Upper lobe of left lung (tissue), 4 donors: ENCODE measurements at regions not wholly inside any gene's neighbourhood (a gene's known extent, or its start where the extent isn't known, plus 50 kb on each side); places are given as distances from the start of the nearest gene placed in this dataset.

Experiments
- EP300 ChIP-seq, 4 donors: sonication (generic); formaldehyde crosslinking; IDR thresholded peaks; one replicate each; pipeline ENCODE4 v1.5.1; 2017; ENCODE audit warnings: antibody characterized with exemption in 4 of 4, control low read depth in 2 of 4
- POLR2A ChIP-seq, 4 donors: fragments of 450-650 bp; IDR thresholded peaks; one replicate each; pipeline ENCODE4 v1.5.1; 2016 to 2017; ENCODE audit warnings: antibody characterized with exemption in 4 of 4, mild to moderate bottlenecking in 2 of 4
- POLR2AphosphoS5 ChIP-seq, 2 donors: sonication (generic); formaldehyde crosslinking; IDR thresholded peaks; one replicate each; pipeline ENCODE4 v1.5.1; 2017; ENCODE audit warnings: antibody characterized with exemption in 2 of 2
- TF ChIP-seq, protein P1 (sequence below), 6 experiments: fragments of 450-650 bp in 4 of 6; fragments of 200-600 bp in 2 of 6; sonication (generic) in 2 of 6; IDR thresholded peaks; one replicate each; pipeline ENCODE4 v1.5.1; 2016 to 2019; ENCODE audit warnings: antibody characterized with exemption in 6 of 6

DNA sequence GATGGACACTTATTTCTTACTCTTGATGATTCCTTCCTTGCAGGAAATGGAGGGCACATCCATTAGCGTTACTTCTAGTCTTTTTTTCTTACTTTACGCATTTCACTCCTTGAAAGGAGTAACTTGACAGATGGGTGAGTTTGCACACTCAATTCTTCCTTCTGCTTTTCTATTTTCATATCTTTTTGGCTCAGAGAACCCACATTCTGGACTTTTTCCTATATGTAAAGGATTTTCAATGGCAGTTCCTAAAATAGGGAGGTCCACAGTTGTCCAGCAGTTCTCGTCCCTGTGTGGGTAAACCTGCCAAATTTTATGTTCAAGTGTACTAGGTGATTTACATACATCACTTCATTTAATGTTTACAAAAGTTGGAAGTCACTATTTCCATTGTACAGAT is 440.0 kb upstream of the KIRREL3 start:
- no peak for TF ChIP-seq POLR2AphosphoS5 (IDR thresholded peaks at IDR 0.05)
- TF ChIP-seq, protein P1, sequence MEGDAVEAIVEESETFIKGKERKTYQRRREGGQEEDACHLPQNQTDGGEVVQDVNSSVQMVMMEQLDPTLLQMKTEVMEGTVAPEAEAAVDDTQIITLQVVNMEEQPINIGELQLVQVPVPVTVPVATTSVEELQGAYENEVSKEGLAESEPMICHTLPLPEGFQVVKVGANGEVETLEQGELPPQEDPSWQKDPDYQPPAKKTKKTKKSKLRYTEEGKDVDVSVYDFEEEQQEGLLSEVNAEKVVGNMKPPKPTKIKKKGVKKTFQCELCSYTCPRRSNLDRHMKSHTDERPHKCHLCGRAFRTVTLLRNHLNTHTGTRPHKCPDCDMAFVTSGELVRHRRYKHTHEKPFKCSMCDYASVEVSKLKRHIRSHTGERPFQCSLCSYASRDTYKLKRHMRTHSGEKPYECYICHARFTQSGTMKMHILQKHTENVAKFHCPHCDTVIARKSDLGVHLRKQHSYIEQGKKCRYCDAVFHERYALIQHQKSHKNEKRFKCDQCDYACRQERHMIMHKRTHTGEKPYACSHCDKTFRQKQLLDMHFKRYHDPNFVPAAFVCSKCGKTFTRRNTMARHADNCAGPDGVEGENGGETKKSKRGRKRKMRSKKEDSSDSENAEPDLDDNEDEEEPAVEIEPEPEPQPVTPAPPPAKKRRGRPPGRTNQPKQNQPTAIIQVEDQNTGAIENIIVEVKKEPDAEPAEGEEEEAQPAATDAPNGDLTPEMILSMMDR (IDR thresholded peaks at IDR 0.05), result no peak
- no peak for TF ChIP-seq POLR2A (IDR thresholded peaks at IDR 0.05)
- no peak for TF ChIP-seq EP300 (IDR thresholded peaks at IDR 0.05)
